ENCODE measurements at regions not wholly inside any gene's neighbourhood (a gene's known extent, or its start where the extent isn't known, plus 50 kb on each side); places are given as distances from the start of the nearest gene placed in this dataset.

GRCh38 chr12:61502179-61502578, 758.0 kb upstream of the USP15 start:
- Histone ChIP-seq H3K27me3 (ENCODE audit: control insufficient read depth, insufficient read depth, low read length) (no peaks in the 10 kb centered on the region), H3K4me3 (ENCODE audit: low read depth, low read length) (no peak overlapping the region), H3K36me3 (ENCODE audit: control insufficient read depth, insufficient read depth, low read length) (no peaks in the 10 kb centered on the region)
- TF ChIP-seq CTCF (IDR thresholded peaks at IDR 0.05; ENCODE audit: insufficient read depth, low read depth, low read length): no peak
- CTCF ChIA-PET: no interaction called here
- POLR2A ChIA-PET: no interaction called here
- DNase-seq (ENCODE audit: low read depth): no peak

- no peak for DNase-seq (ENCODE audit: low read depth)
- H3K36me3 ChIP-seq (ENCODE audit: control insufficient read depth, insufficient read depth, low read length): no peaks in the 10 kb centered on the region
- H3K4me3 ChIP-seq (ENCODE audit: low read depth, low read length): no peak overlapping the region
- ChIA-PET CTCF (interaction anchor here (0.6 kb wide), 1 partner anchor 13 kb away, joined by 3 read pairs; no protein-coding TSS in a partner anchor), POLR2A (no interaction called here)
- H3K27me3 ChIP-seq (ENCODE audit: control insufficient read depth, insufficient read depth, low read length): no peaks in the 10 kb centered on the region
- no peak for TF ChIP-seq CTCF (IDR thresholded peaks at IDR 0.05; ENCODE audit: insufficient read depth, low read depth, low read length)
These were observed 755.7 kb upstream of the USP15 start for GRCh38 chr12:61504396-61505080.

GRCh38 chr12:61513499-61513898, 746.7 kb upstream of the USP15 start:
- H3K36me3 ChIP-seq (ENCODE audit: control insufficient read depth, insufficient read depth, low read length): no peaks in the 10 kb centered on the region
- ChIA-PET POLR2A (no interaction called here), CTCF (interaction anchor here (1.4 kb wide), 1 partner anchor 9 kb away, joined by 3 read pairs; no protein-coding TSS in a partner anchor)
- no peak overlapping the region for H3K4me3 ChIP-seq (ENCODE audit: low read depth, low read length)
- TF ChIP-seq CTCF (IDR thresholded peaks at IDR 0.05; ENCODE audit: insufficient read depth, low read depth, low read length): no peak
- H3K27me3 ChIP-seq (ENCODE audit: control insufficient read depth, insufficient read depth, low read length): no peaks in the 10 kb centered on the region
- no peak for DNase-seq (ENCODE audit: low read depth)

- CTCF ChIA-PET: no interaction called here
These were observed 746.2 kb upstream of the USP15 start for GRCh38 chr12:61514016-61514415.

GRCh38 chr12:61521258-61521657, 738.9 kb upstream of the USP15 start:
- CTCF ChIA-PET: no interaction called here

More at GRCh38 chr12:61514016-61514415, 746.2 kb upstream of the USP15 start:
- no peak for TF ChIP-seq CTCF (IDR thresholded peaks at IDR 0.05; ENCODE audit: insufficient read depth, low read depth, low read length)
- no peak for DNase-seq (ENCODE audit: low read depth)
- POLR2A ChIA-PET: no interaction called here
- Histone ChIP-seq H3K27me3 (ENCODE audit: control insufficient read depth, insufficient read depth, low read length) (no peaks in the 10 kb centered on the region), H3K36me3 (ENCODE audit: control insufficient read depth, insufficient read depth, low read length) (no peaks in the 10 kb centered on the region), H3K4me3 (ENCODE audit: low read depth, low read length) (no peak overlapping the region)

More at GRCh38 chr12:61521258-61521657, 738.9 kb upstream of the USP15 start:
- no peaks in the 10 kb centered on the region for H3K36me3 ChIP-seq (ENCODE audit: control insufficient read depth, insufficient read depth, low read length)
- H3K27me3 ChIP-seq (ENCODE audit: control insufficient read depth, insufficient read depth, low read length): no peaks in the 10 kb centered on the region
- TF ChIP-seq CTCF (IDR thresholded peaks at IDR 0.05; ENCODE audit: insufficient read depth, low read depth, low read length): no peak
- no peak for DNase-seq (ENCODE audit: low read depth)
- no peak overlapping the region for H3K4me3 ChIP-seq (ENCODE audit: low read depth, low read length)
- POLR2A ChIA-PET: no interaction called here

Measured in BJ (cell line).